Tibial nerve (tissue), 4 donors: ENCODE measurements at regions not wholly inside any gene's neighbourhood (a gene's known extent, or its start where the extent isn't known, plus 50 kb on each side); places are given as distances from the start of the nearest gene placed in this dataset.

Source experiments
- EP300 ChIP-seq, 2 donors: sonication (generic); formaldehyde crosslinking; IDR thresholded peaks; one replicate each; pipeline ENCODE4 v1.6.1; 2017; ENCODE audit warnings: antibody characterized with exemption in 2 of 2, mild to moderate bottlenecking in 1 of 2
- POLR2A ChIP-seq, 2 donors: fragments of 450-650 bp; IDR thresholded peaks; one replicate each; pipeline ENCODE4 v1.6.1; 2017; ENCODE audit warnings: antibody characterized with exemption in 2 of 2, mild to moderate bottlenecking in 2 of 2, moderate library complexity in 2 of 2
- TF ChIP-seq, protein P1 (sequence below), 5 experiments: fragments of 200-600 bp in 3 of 5; fragments of 450-650 bp in 2 of 5; sonication (generic) in 3 of 5; IDR thresholded peaks; one replicate each; pipeline ENCODE4 v1.5.1; 2016 to 2019; ENCODE audit warnings: antibody characterized with exemption in 5 of 5, mild to moderate bottlenecking in 3 of 5, moderate library complexity in 2 of 5

DNA sequence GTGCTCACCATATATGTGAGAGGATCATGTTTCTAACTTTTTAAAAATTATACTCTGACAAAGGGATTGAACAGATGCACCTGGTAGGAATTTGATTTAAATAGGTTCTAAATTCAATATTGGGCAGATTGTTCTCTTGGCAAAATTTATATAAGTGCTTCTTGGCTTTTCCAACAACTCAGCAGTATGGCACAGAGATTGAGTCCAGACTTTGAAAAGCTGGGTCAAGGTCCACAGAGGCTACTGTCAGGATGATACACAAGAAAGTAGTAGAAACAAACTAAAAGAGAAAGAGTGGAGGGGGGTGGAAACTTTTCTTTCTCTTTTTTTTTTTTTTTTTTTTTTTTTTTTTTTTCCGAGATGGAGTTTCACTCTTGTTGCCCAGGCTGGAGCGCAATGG lies 203.2 kb upstream of the ADAMTS9 start:
- TF ChIP-seq, protein P1, sequence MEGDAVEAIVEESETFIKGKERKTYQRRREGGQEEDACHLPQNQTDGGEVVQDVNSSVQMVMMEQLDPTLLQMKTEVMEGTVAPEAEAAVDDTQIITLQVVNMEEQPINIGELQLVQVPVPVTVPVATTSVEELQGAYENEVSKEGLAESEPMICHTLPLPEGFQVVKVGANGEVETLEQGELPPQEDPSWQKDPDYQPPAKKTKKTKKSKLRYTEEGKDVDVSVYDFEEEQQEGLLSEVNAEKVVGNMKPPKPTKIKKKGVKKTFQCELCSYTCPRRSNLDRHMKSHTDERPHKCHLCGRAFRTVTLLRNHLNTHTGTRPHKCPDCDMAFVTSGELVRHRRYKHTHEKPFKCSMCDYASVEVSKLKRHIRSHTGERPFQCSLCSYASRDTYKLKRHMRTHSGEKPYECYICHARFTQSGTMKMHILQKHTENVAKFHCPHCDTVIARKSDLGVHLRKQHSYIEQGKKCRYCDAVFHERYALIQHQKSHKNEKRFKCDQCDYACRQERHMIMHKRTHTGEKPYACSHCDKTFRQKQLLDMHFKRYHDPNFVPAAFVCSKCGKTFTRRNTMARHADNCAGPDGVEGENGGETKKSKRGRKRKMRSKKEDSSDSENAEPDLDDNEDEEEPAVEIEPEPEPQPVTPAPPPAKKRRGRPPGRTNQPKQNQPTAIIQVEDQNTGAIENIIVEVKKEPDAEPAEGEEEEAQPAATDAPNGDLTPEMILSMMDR (IDR thresholded peaks at IDR 0.05), result no peak
- no peak for TF ChIP-seq POLR2A (IDR thresholded peaks at IDR 0.05)
- no peak for TF ChIP-seq EP300 (IDR thresholded peaks at IDR 0.05)
